HG03432 (cell line): ENCODE measurements at regions not wholly inside any gene's neighbourhood (a gene's known extent, or its start where the extent isn't known, plus 50 kb on each side); places are given as distances from the start of the nearest gene placed in this dataset.
"Not testable (repeated sequence)": the region's sequence is repeated elsewhere in the genome, so short reads cannot be mapped to it uniquely, and the experiment has no call there.

Experiments
- ATAC-seq: cut with Tn5 transposase; IDR thresholded peaks from one replicate; pipeline ENCODE4 v1.9.1; 2021; ENCODE audit warnings: mild to moderate bottlenecking, moderate library complexity; ENCODE audit not compliant: unreplicated experiment

GRCh38 chr5:131005963-131006684, 158.9 kb downstream of the HINT1 start:
- ATAC-seq: no peak

GRCh38 chr5:131001507-131001906, 163.5 kb downstream of the HINT1 start:
- ATAC-seq: no peak

GRCh38 chr5:131000289-131000688, 164.8 kb downstream of the HINT1 start:
- ATAC-seq: no peak

- ATAC-seq: not testable (repeated sequence)
Observed at GRCh38 chr5:130996720-130997119, 168.3 kb downstream of the HINT1 start.

GRCh38 chr5:130995851-130996250, 169.2 kb downstream of the HINT1 start:
- no peak for ATAC-seq

- ATAC-seq: no peak
Observed at GRCh38 chr5:130995254-130995515, 169.9 kb downstream of the HINT1 start.

- ATAC-seq: no peak
Observed at GRCh38 chr5:130994496-130995253, 170.4 kb downstream of the HINT1 start.

GRCh38 chr5:130992621-130993020, 172.4 kb downstream of the HINT1 start:
- ATAC-seq: no peak

GRCh38 chr5:130992095-130992494, 173.0 kb downstream of the HINT1 start:
- no peak for ATAC-seq

- ATAC-seq: no peak
Observed at GRCh38 chr5:130985776-130986175, 179.3 kb downstream of the HINT1 start.

GRCh38 chr5:130981663-130982062, 183.4 kb downstream of the HINT1 start:
- no peak for ATAC-seq

GRCh38 chr5:130978475-130978874, 186.6 kb downstream of the HINT1 start:
- ATAC-seq: no peak

- ATAC-seq: no peak
Observed at GRCh38 chr5:130976493-130976892, 188.6 kb downstream of the HINT1 start.

- no peak for ATAC-seq
Observed at GRCh38 chr5:130975847-130976246, 189.2 kb downstream of the HINT1 start.

GRCh38 chr5:130975299-130975698, 189.8 kb downstream of the HINT1 start:
- ATAC-seq: no peak

GRCh38 chr5:130974021-130974683, 190.9 kb downstream of the HINT1 start:
- no peak for ATAC-seq

- ATAC-seq: no peak
Observed at GRCh38 chr5:130966990-130967525, 198.0 kb downstream of the HINT1 start.

- no peak for ATAC-seq
Observed at GRCh38 chr5:130965920-130966319, 199.1 kb downstream of the HINT1 start.

- ATAC-seq: no peak
Observed at GRCh38 chr5:130965360-130965759, 199.7 kb downstream of the HINT1 start.

GRCh38 chr5:130964231-130965202, 200.5 kb downstream of the HINT1 start:
- ATAC-seq: no peak

- no peak for ATAC-seq
Observed at GRCh38 chr5:130963798-130964197, 201.3 kb downstream of the HINT1 start.
